ENCODE measurements at regions not wholly inside any gene's neighbourhood (a gene's known extent, or its start where the extent isn't known, plus 50 kb on each side); places are given as distances from the start of the nearest gene placed in this dataset.

DNA sequence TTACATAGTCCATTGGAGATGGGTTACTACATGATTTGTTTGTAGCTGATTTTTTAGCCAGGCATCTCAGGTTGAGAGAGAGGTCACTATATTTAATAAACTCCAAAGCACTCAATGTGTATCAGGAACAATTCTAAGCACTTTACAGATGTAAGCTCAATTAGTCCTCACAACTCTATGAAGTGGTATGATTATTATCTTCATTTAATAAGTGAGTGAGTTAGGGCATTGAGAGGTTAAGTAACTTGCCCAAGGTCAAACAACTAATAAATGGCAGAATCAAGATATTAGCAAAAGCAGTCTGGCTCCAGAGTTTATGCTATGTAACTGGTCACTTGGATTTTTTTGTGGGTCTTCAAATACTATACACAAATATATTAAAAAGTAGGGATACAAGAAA lies 56.3 kb upstream of the ABI3BP start:
- no peak overlapping the region for H3K4me3 ChIP-seq (ENCODE audit: low read length in 3 of 3)
- no peaks in the 10 kb centered on the region for H3K9me3 ChIP-seq (ENCODE audit: control insufficient read depth in 3 of 3, low read length in 3 of 3)
- no peaks in the 10 kb centered on the region for H3K4me1 ChIP-seq (ENCODE audit: control insufficient read depth in 3 of 3, insufficient read depth in 3 of 3, low read length in 3 of 3)
- no peaks in the 10 kb centered on the region for H3K36me3 ChIP-seq (ENCODE audit: control insufficient read depth in 3 of 3, insufficient read depth in 3 of 3, low read length in 3 of 3)
- H3K27ac ChIP-seq (ENCODE audit: low read depth, low read length) = no peak overlapping the region
- no peak overlapping the region for H3K9ac ChIP-seq (ENCODE audit: low read depth in 1 of 3, low read length in 3 of 3)
- H3K27me3 ChIP-seq (ENCODE audit: control insufficient read depth in 3 of 3, insufficient read depth in 3 of 3, low read length in 3 of 3) = no peaks in the 10 kb centered on the region

DNA sequence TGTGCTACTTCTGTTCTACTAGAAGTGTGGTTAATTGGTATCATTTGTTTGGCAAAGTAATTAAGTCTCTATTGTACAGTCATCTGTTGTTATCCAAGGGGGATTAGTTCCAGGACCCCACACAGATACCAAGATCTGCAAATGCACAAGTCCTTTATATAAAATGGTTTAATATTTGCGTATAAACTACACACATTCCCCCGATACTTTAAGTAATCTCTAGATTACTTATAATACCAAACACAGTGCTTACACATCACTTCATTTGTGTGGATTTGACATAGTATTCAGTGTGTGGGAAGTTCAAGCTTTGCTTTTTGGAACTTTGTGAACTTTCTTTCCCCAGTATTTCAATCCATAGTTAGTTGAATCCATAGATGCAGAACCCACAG lies 50.5 kb upstream of the ABI3BP start:
- no peak overlapping the region for H3K4me3 ChIP-seq (ENCODE audit: low read length in 3 of 3)

DNA sequence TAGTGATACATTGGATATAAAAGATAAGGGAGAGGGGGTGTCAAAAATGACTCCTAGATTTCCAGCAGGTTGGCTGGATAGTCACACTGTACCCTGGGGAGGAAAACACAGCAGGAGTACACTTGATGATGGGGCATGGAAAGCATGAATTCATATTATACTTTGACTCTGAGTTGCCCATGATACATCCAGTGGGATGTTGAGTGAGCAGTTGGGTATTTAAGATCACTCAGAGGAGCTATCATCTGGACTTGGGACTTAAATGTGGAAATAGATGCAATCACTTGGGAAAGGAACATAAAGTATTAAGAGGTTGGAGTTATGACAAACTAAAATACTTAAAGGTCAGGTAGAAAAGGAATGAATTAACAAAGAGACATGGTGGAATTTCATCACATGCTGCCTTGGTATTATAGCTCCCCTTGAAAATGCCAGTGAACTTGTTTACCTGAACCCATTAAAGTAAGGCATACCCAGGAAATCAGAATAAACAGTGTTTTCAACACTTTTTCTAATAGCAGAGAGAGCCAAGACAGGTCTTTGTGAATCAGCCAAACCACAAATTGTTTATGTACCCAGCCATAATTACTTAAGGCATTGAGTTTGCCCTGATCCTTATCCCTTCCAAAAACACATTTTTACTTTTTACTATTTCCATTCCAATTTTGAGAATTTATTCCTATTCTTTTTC lies 49.9 kb upstream of the ABI3BP start:
- H3K4me3 ChIP-seq (ENCODE audit: low read length in 3 of 3) = no peak overlapping the region
- no peaks in the 10 kb centered on the region for H3K4me1 ChIP-seq (ENCODE audit: control insufficient read depth in 3 of 3, insufficient read depth in 3 of 3, low read length in 3 of 3)
- no peaks in the 10 kb centered on the region for H3K9me3 ChIP-seq (ENCODE audit: control insufficient read depth in 3 of 3, low read length in 3 of 3)
- H3K36me3 ChIP-seq (ENCODE audit: control insufficient read depth in 3 of 3, insufficient read depth in 3 of 3, low read length in 3 of 3) = no peaks in the 10 kb centered on the region
- H3K9ac ChIP-seq (ENCODE audit: low read depth in 1 of 3, low read length in 3 of 3) = no peak overlapping the region
- H3K27me3 ChIP-seq (ENCODE audit: control insufficient read depth in 3 of 3, insufficient read depth in 3 of 3, low read length in 3 of 3) = no peaks in the 10 kb centered on the region
- H3K27ac ChIP-seq (ENCODE audit: low read depth, low read length) = no peak overlapping the region

More for the DNA sequence above, 50.5 kb upstream of the ABI3BP start:
- H3K27me3 ChIP-seq (ENCODE audit: control insufficient read depth in 3 of 3, insufficient read depth in 3 of 3, low read length in 3 of 3) = no peaks in the 10 kb centered on the region
- no peak overlapping the region for H3K27ac ChIP-seq (ENCODE audit: low read depth, low read length)
- no peaks in the 10 kb centered on the region for H3K4me1 ChIP-seq (ENCODE audit: control insufficient read depth in 3 of 3, insufficient read depth in 3 of 3, low read length in 3 of 3)
- no peak overlapping the region for H3K9ac ChIP-seq (ENCODE audit: low read depth in 1 of 3, low read length in 3 of 3)
- H3K9me3 ChIP-seq (ENCODE audit: control insufficient read depth in 3 of 3, low read length in 3 of 3) = no peaks in the 10 kb centered on the region
- no peaks in the 10 kb centered on the region for H3K36me3 ChIP-seq (ENCODE audit: control insufficient read depth in 3 of 3, insufficient read depth in 3 of 3, low read length in 3 of 3)
